GM21381 (cell line): ENCODE measurements at regions not wholly inside any gene's neighbourhood (a gene's known extent, or its start where the extent isn't known, plus 50 kb on each side); places are given as distances from the start of the nearest gene placed in this dataset.
"Not testable (repeated sequence)": the region's sequence is repeated elsewhere in the genome, so short reads cannot be mapped to it uniquely, and the experiment has no call there.

ENCODE experiments used
- ATAC-seq: cut with Tn5 transposase; IDR thresholded peaks from one replicate; pipeline ENCODE4 v1.9.1; 2021; ENCODE audit warnings: mild to moderate bottlenecking, moderate library complexity; ENCODE audit not compliant: unreplicated experiment

DNA sequence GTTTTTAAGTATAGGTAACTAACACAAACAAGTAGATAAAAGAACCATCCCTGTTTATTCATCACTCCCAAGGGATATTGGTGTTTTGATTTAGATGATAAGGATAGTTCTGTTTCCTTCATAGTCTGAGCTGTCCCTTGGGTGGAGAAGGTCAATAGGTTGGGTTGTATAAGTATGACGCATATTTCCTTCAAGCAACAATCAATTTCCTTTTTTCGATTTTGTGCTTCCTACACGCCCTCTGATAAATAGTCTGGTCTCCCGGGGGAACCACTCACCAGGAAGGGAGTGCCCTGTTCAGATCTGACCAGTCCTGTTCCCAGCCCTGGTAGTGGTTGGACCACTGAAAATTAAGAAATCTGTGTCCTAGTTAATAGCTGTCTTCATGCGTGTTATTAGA lies 378.8 kb upstream of the FAR2 start:
- ATAC-seq: no peak

GRCh38 chr12:28771968-28772367 lies 377.1 kb upstream of the FAR2 start:
- ATAC-seq: no peak

DNA sequence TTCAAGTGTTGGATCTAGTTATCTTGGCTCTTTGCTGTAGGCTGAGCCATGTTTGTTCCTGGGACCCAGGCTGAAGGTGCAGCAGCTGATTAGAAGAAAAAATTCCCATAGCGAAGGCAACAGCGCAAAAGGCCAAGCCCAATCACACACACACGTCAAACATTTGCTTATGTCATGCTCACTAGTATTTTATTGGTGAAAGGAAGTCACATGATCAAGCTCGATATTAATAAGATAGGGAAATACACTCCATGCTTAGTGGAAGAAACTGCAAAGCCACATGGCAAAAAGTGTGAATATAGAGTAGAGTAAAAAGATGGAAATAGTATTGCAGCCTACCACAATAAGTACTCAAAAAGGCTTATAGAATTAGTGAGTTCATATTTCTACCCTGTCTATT lies 373.5 kb upstream of the FAR2 start:
- ATAC-seq: no peak

- ATAC-seq: no peak
These were observed 372.9 kb upstream of the FAR2 start for GRCh38 chr12:28776220-28776619.

DNA sequence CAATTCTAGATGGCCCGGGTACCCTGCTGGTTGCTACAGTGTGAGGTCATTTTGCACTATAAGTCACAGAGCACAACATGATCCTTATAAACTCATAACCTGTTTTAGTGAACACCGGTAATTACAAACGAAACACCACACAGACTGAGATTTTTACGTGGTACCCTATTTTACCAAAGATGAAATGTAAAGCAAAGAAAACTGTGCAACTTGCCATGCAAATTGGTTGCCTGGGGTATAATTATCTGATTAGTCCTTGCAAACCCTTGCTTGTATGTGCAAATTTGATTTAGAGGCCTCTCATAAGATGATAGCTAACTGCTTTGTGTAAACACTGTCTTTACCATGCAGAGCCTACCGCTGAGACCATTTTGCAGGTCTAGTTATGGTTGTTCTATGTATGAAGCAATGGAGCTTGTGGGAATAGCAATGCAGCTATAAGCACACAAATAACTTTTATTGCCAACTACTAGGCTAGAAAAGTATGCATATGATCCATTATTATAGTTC lies 372.1 kb upstream of the FAR2 start:
- no peak for ATAC-seq

DNA sequence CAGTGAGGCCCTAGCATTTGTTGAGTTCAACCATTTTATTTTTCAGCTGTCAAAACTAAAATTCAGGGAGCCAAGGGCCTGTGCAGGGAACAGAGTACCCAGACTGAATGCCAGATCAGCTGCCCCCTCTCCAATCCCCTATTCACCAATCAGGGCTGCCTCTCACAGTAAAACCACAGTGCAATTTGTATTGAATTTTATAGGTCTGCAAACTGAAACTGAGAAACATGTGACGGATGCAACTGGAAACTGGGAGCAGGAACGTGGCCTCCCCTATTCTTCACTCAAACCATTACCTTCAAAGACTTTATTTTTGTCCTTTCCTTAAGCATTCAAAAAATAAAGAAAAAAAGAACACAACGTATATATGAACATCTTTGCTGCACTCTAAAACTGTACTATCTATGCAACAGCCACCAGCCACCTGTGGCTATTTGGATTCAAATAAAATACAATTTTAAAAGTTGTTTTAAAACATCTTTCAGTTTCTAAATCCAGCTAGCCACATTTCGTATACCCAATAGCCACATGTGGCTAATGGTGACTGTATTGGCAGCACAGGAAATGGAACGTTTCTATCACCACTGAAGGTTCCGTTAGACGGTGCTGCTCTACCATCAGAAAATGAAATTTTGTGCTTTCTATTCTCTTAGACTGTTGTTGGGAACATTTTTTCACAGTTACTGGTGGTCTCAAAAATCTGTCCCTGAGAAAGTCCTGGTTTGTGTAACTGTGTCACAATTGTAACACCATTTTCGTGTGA lies 371.3 kb upstream of the FAR2 start:
- ATAC-seq: no peak

- ATAC-seq: no peak
These were observed 369.0 kb upstream of the FAR2 start for GRCh38 chr12:28780096-28780495.

DNA sequence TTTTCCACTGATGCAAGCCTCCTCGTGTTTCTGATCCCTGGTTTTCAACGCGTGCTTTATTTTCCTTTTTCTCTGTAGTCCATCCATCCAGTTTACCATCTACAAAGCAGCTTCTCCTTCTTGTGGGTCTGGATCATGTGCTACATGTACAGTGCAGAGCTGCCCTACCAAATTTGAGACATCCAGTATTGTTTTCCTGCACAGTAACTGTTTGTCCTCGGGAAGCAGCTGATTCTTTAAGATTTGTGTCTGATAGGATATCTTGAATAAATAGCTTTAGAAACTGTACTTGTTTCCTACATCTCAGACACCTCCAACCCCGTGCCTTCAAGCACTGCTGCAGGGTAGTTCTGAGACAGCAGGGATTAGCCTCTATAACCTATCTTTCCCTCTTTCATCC lies 368.1 kb upstream of the FAR2 start:
- ATAC-seq: no peak

DNA sequence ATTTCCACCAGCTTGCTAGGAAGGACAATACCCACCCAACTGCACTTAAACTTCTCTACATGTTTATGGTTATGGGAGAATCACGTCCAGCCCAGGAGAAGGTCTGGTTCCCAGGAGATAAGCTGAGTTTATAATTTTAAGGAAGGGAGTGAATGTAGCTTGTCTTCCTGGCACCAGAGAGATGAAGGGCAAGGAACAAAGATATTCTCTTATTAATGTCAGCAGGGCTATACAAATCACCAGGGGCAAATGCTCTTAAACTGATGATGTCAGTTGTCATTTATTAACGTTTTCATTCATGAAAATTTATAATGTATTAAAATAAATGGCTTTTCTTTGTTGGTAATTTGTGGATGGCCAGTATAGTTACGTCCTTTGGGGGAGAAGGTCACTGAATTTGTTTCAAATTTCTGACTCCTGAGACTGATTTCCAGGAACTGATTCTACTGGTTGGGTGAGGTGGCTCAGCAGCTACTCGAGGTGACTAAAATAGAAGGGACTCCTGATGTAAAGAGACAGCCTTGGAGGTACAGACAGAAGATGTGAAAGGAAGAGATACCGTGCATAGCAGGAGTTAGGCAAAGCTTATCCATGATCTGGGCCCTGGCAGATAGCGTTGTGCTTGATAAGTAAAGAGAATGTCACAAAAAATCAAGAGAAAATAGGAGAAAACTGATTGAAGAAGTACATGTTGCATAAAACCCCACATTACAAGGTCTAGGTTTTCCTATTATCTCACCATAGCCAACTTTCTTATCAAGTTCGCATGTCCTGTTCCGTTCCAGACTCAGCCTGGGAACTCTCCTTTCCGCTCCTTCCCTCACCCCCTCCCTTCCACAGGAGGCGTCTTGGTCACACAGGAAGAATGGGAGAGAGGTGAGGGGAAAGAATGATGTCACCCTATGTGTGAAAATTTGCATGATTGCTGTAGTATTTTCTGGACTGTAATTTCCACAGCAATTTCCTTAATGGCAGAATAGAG lies 367.1 kb upstream of the FAR2 start:
- ATAC-seq: no peak

- ATAC-seq: no peak
These were observed 366.3 kb upstream of the FAR2 start for GRCh38 chr12:28782812-28783211.

GRCh38 chr12:28787151-28787550 lies 361.9 kb upstream of the FAR2 start:
- no peak for ATAC-seq

- not testable (repeated sequence) for ATAC-seq
These were observed 360.8 kb upstream of the FAR2 start for GRCh38 chr12:28788256-28788655.

- no peak for ATAC-seq
These were observed 355.4 kb upstream of the FAR2 start for GRCh38 chr12:28793581-28794151.

DNA sequence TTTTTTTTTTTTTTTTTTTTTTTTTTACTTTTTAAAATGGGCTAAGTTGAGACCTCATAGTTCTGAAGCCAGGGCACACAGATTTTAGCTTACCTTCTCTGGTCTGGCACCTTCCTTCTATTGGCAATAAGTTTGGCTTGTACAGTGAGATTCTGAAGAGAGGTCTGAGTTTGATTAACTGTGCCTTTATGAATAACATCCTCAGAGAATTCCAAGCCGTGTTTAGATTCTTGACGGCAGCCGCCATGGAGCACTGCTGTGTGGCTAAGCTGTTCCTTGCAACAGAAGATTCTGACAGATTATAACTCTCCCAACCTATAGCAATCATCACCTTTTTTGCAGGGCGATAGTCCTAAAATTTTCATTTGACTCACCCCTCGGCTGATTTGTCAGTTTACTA lies 354.9 kb upstream of the FAR2 start:
- no peak for ATAC-seq

DNA sequence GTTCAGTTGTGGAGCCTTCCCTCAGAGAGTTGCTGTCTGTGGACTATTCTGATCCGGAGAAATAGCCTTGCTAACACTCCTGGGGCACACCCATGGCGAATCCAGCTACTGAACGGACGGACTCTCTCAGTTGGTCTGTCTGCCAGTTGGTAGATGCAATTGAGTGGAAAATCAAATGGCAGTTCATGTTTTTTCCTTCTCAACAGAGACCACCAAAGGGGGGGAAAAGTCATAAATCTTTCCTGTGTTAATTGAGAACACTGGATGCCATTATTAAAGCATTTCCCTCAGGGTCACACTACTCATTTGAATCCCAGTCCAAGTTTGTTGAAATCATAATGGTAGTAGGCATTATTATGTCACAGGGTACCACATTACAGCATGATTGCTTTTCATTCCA lies 354.3 kb upstream of the FAR2 start:
- no peak for ATAC-seq

GRCh38 chr12:28795311-28795710 lies 353.8 kb upstream of the FAR2 start:
- ATAC-seq: no peak

- ATAC-seq: no peak
These were observed 349.7 kb upstream of the FAR2 start for GRCh38 chr12:28799348-28799747.

DNA sequence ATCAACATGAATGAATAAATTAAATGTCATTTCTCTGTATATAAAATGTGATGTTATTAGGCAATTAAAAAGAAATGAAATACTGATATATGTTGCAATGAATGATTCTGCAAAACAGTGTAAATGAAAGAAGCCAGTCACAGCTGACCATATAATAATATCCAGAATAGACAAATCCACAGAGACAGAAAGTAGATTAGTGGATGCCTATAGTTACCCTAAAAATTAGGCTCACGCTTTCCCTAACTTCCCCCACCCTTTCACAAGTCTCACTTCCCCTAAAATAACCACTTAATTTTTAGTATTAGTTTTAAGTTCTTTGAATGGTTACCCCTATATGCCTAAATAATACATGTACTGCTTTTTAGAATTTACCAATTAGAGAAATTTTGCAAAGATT lies 348.9 kb upstream of the FAR2 start:
- no peak for ATAC-seq

DNA sequence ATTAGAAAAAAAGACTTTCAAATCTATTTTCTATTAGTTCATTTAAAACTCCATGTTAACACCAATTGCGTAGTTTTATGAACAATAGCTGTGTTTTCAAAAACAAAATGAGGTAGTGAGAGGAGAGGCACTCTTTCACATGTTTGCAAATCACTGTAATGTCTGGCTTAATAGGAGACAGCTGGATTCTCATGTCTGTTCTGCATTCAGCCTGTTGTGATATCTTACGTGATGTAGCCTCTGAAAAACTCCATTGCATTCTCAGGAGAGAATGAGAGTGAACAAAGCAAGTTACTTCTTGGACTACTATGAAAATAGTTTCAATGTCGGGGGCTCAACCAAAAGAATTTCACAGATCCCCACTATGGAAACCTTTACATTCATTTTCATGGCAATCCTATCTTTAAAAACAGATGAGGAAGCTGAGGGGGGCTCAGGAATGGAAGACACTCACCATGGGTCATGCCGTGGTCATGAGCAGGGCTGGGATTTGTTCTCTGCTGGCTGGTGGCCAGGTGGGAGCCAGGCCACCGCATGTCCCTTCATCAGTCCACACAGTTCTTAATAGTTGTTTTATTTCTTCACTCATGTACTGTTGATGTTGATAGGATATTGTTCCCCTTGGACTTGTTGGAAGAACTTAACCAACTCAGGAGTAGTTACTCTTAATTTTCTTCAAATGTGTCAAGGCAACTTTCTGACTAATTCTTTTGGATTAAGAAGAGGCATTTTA lies 346.2 kb upstream of the FAR2 start:
- no peak for ATAC-seq

DNA sequence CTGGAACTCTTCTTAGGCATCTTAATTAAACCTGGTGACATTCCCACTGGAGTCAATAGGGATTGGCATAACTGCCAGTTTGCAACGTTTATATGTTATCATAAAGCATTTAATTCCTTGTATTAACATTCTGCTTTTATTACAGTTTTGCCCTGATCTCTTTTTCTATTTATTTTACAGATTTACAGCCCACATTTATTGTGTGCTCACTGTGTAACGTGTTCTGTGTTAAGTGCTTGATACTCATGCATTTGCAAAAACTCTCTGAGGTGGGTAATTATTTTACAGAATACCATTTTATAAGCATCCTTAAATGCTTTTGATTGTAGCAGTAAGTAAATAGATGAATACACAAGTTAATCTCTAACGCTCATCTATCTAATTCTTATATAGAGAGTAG lies 341.5 kb upstream of the FAR2 start:
- no peak for ATAC-seq

- ATAC-seq: no peak
These were observed 337.6 kb upstream of the FAR2 start for GRCh38 chr12:28811457-28811856.
